CD14-positive monocyte (primary cell): ENCODE measurements at regions not wholly inside any gene's neighbourhood (a gene's known extent, or its start where the extent isn't known, plus 50 kb on each side); places are given as distances from the start of the nearest gene placed in this dataset.

Experiments
- DNase-seq, 3 donors: peaks; one replicate each; pipeline ENCODE4 v3.0.0-alpha.2; 2011 to 2022
- H2AFZ ChIP-seq: 2 replicates; pipeline ENCODE4 v1.6.0; 2012; ENCODE audit warnings: mild to moderate bottlenecking, low read depth, low read length, inconsistent platforms; ENCODE audit not compliant: insufficient read depth, poor library complexity, severe bottlenecking
- H3K27ac ChIP-seq, 2 donors: 1 replicate in 1 of 2; 2 replicates in 1 of 2; pipeline ENCODE4 v1.5.1; 2012 to 2013; ENCODE audit warnings: low read length in 2 of 2, control low read depth in 1 of 2, inconsistent platforms in 1 of 2, low read depth in 1 of 2, mild to moderate bottlenecking in 1 of 2
- H3K27me3 ChIP-seq, 2 donors: one replicate each; pipeline versions ENCODE4 v1.6.0 to v1.6.1; 2011 to 2013; ENCODE audit warnings: low read length in 2 of 2; ENCODE audit not compliant: control insufficient read depth in 2 of 2, insufficient read depth in 2 of 2
- H3K36me3 ChIP-seq, 2 donors: replicated peaks in 1 of 2; 1 replicate in 1 of 2; 2 replicates in 1 of 2; pipeline versions ENCODE4 v1.5.1 to v1.6.1; 2012 to 2013; ENCODE audit warnings: low read length in 2 of 2, control low read depth in 1 of 2, inconsistent platforms in 1 of 2, mild to moderate bottlenecking in 1 of 2; ENCODE audit not compliant: insufficient read depth in 2 of 2, control insufficient read depth in 1 of 2
- H3K4me1 ChIP-seq, 2 donors: 1 replicate in 1 of 2; 2 replicates in 1 of 2; pipeline versions ENCODE4 v1.5.1 to v1.6.1; 2012 to 2013; ENCODE audit warnings: low read length in 2 of 2, control low read depth in 1 of 2, inconsistent platforms in 1 of 2, mild to moderate bottlenecking in 1 of 2, moderate library complexity in 1 of 2; ENCODE audit not compliant: insufficient read depth in 2 of 2, control insufficient read depth in 1 of 2
- H3K4me2 ChIP-seq: replicated peaks from 2 replicates; pipeline ENCODE3; 2012; ENCODE audit warnings: low read length, moderate library complexity, mild to moderate bottlenecking; ENCODE audit not compliant: poor library complexity, severe bottlenecking; ENCODE audit errors: extremely low read depth
- H3K4me3 ChIP-seq, 3 experiments: fragments of 200-600 bp in 1 of 3; sonication (generic) in 1 of 3; replicated peaks in 1 of 3; 1 replicate in 2 of 3; 2 replicates in 1 of 3; pipeline ENCODE4 v1.5.1; 2011 to 2013; ENCODE audit warnings: low read length in 3 of 3, mild to moderate bottlenecking in 3 of 3, control low read depth in 2 of 3, low read depth in 2 of 3, inconsistent platforms in 1 of 3, moderate library complexity in 1 of 3
- H3K79me2 ChIP-seq: 2 replicates; pipeline ENCODE4 v1.6.0; 2012; ENCODE audit warnings: mild to moderate bottlenecking, control low read depth, inconsistent platforms, low read length, moderate library complexity; ENCODE audit not compliant: insufficient read depth
- H3K9ac ChIP-seq: 2 replicates; pipeline ENCODE4 v1.6.0; 2017; ENCODE audit warnings: low read length, mild to moderate bottlenecking; ENCODE audit not compliant: insufficient read depth, poor library complexity, severe bottlenecking
- H3K9me3 ChIP-seq, 2 donors: replicated peaks in 1 of 2; 1 replicate in 1 of 2; 2 replicates in 1 of 2; pipeline versions ENCODE4 v1.5.1 to v1.6.1; 2012 to 2013; ENCODE audit warnings: low read length in 2 of 2, control low read depth in 1 of 2; ENCODE audit not compliant: control insufficient read depth in 1 of 2, insufficient read depth in 1 of 2
- H4K20me1 ChIP-seq: 2 replicates; pipeline ENCODE4 v1.6.0; 2012; ENCODE audit warnings: mild to moderate bottlenecking, low read length, control low read depth, moderate library complexity; ENCODE audit not compliant: insufficient read depth
- H3K27ac Mint-ChIP-seq, 7 donors: one replicate each; pipeline ENCODE4 v1.8.0; 2020; ENCODE audit warnings: mild to moderate bottlenecking in 7 of 7, mixed read lengths in 7 of 7, moderate library complexity in 6 of 7, inconsistent platforms in 2 of 7
- H3K27me3 Mint-ChIP-seq, 3 donors: one replicate each; pipeline ENCODE4 v1.8.0; 2021 to 2022; ENCODE audit warnings: low read depth in 3 of 3, mild to moderate bottlenecking in 3 of 3, mixed read lengths in 3 of 3, moderate library complexity in 3 of 3, inconsistent platforms in 1 of 3
- H3K36me3 Mint-ChIP-seq, 2 donors: one replicate each; pipeline ENCODE4 v1.8.0; 2020; ENCODE audit warnings: mixed read lengths in 2 of 2, inconsistent platforms in 1 of 2, mild to moderate bottlenecking in 1 of 2
- H3K4me1 Mint-ChIP-seq: one replicate; pipeline ENCODE4 v1.8.0; 2020; ENCODE audit warnings: mild to moderate bottlenecking, mixed read lengths
- H3K4me3 Mint-ChIP-seq, 2 donors: one replicate each; pipeline ENCODE4 v1.8.0; 2020; ENCODE audit warnings: mild to moderate bottlenecking in 2 of 2, mixed read lengths in 2 of 2, moderate library complexity in 1 of 2
- H3K9me3 Mint-ChIP-seq, 7 donors: one replicate each; pipeline ENCODE4 v1.8.0; 2020 to 2022; ENCODE audit warnings: mixed read lengths in 7 of 7, mild to moderate bottlenecking in 6 of 7, moderate library complexity in 6 of 7, inconsistent platforms in 2 of 7
- CTCF ChIP-seq: fragments of 200-600 bp; IDR thresholded peaks from one replicate; pipeline ENCODE4 v1.8.0; 2022; ENCODE audit warnings: antibody characterized with exemption, mild to moderate bottlenecking
- WGBS: methylation state at CpG from one replicate; pipeline ENCODE4 v1.1.5; 2013; ENCODE audit warnings: missing lambda C conversion rate; ENCODE audit not compliant: insufficient coverage; 5-methylcytosine and 5-hydroxymethylcytosine counted together
- intact Hi-C, 2 donors: fragments of 100-400 bp; cut with micrococcal nuclease; formaldehyde crosslinking; loops; one replicate each; pipeline versions ENCODE4 v1.15.0 to v1.15.1; 2023

GRCh38 chr21:19830446-19830845 is 1167.8 kb upstream of the NCAM2 start:
- no peak overlapping the region for H3K9ac ChIP-seq
- H3K4me2 ChIP-seq, result no peak overlapping the region
- no peak for DNase-seq
- Mint-ChIP-seq H3K4me1 (no peaks in the 10 kb centered on the region), H3K9me3 (peaks cover 5 to 12% (median 7%) of the 10 kb centered on the region in 7 donors), H3K27me3 (peaks cover 0 to 1% (median 0%) of the 10 kb centered on the region in 3 donors), H3K36me3 (no peaks in the 10 kb centered on the region), H3K27ac (no peak overlapping the region), H3K4me3 (no peak overlapping the region)
- H3K79me2 ChIP-seq, result no peaks in the 10 kb centered on the region
- no peaks in the 10 kb centered on the region for H3K4me1 ChIP-seq
- H2AFZ ChIP-seq, result no peak overlapping the region
- no peaks in the 10 kb centered on the region for H3K27me3 ChIP-seq
- peaks cover 0 to 3% of the 10 kb centered on the region in 2 donors for H3K9me3 ChIP-seq
- WGBS, result no CpG with 5 or more reads among the region's 2 CpGs
- no peak for TF ChIP-seq CTCF
- intact Hi-C loops, result no loop called here
- no peaks in the 10 kb centered on the region for H3K36me3 ChIP-seq
- no peak overlapping the region for H3K27ac ChIP-seq
- no peaks in the 10 kb centered on the region for H4K20me1 ChIP-seq
- no peak overlapping the region for H3K4me3 ChIP-seq

- Mint-ChIP-seq H3K4me3 (no peak overlapping the region), H3K27ac (no peak overlapping the region), H3K4me1 (peaks cover 2% of the 10 kb centered on the region), H3K9me3 (peaks cover 0 to 4% (median 2%) of the 10 kb centered on the region in 7 donors), H3K27me3 (peaks cover 0 to 1% (median 0%) of the 10 kb centered on the region in 3 donors), H3K36me3 (no peaks in the 10 kb centered on the region)
- Histone ChIP-seq H4K20me1 (no peaks in the 10 kb centered on the region), H3K36me3 (no peaks in the 10 kb centered on the region), H2AFZ (no peak overlapping the region), H3K9ac (no peak overlapping the region), H3K4me3 (no peak overlapping the region), H3K4me1 (no peaks in the 10 kb centered on the region), H3K79me2 (no peaks in the 10 kb centered on the region), H3K4me2 (no peak overlapping the region), H3K27ac (no peak overlapping the region), H3K9me3 (no peaks in the 10 kb centered on the region), H3K27me3 (no peaks in the 10 kb centered on the region)
- WGBS, result no CpG with 5 or more reads among the region's 2 CpGs
- no peak for DNase-seq
- TF ChIP-seq CTCF, result no peak
- intact Hi-C loops, result no loop called here
Measured at GRCh38 chr21:19832551-19832950, 1165.7 kb upstream of the NCAM2 start.
